ENCODE measurements at regions not wholly inside any gene's neighbourhood (a gene's known extent, or its start where the extent isn't known, plus 50 kb on each side); places are given as distances from the start of the nearest gene placed in this dataset.

GRCh38 chr7:68509054-68509453 is 1089.2 kb upstream of the AUTS2 start:
- CTCF ChIA-PET = no interaction called here
- no peak for TF ChIP-seq CTCF (IDR thresholded peaks at IDR 0.05; ENCODE audit: control extremely low read depth, extremely low read depth, low read depth, missing control alignments)
- POLR2A ChIA-PET = no interaction called here
- no peak for DNase-seq (ENCODE audit: extremely low spot score)

- no peak for DNase-seq (ENCODE audit: extremely low spot score)
- ChIA-PET POLR2A (no interaction called here), CTCF (no interaction called here)
- no peak for TF ChIP-seq CTCF (IDR thresholded peaks at IDR 0.05; ENCODE audit: control extremely low read depth, extremely low read depth, low read depth, missing control alignments)
Measured at GRCh38 chr7:68509603-68510002, 1088.7 kb upstream of the AUTS2 start.

- no peak for TF ChIP-seq CTCF (IDR thresholded peaks at IDR 0.05; ENCODE audit: control extremely low read depth, extremely low read depth, low read depth, missing control alignments)
Measured at GRCh38 chr7:68511281-68511680, 1087.0 kb upstream of the AUTS2 start.

GRCh38 chr7:68512466-68512865 is 1085.8 kb upstream of the AUTS2 start:
- ChIA-PET POLR2A (no interaction called here), CTCF (interaction anchor here (1.5 kb wide), 1 partner anchor 16 kb away, joined by 4 read pairs; no protein-coding TSS in a partner anchor)
- no peak for TF ChIP-seq CTCF (IDR thresholded peaks at IDR 0.05; ENCODE audit: control extremely low read depth, extremely low read depth, low read depth, missing control alignments)
- no peak for DNase-seq (ENCODE audit: extremely low spot score)

More at GRCh38 chr7:68511281-68511680, 1087.0 kb upstream of the AUTS2 start:
- POLR2A ChIA-PET = no interaction called here
- CTCF ChIA-PET = no interaction called here
- DNase-seq (ENCODE audit: extremely low spot score) = no peak

- no peak for TF ChIP-seq CTCF (IDR thresholded peaks at IDR 0.05; ENCODE audit: control extremely low read depth, extremely low read depth, low read depth, missing control alignments)
- ChIA-PET CTCF (interaction anchor here (0.6 kb wide), 1 partner anchor 1184 kb away, joined by 3 read pairs; no protein-coding TSS in a partner anchor), POLR2A (no interaction called here)
- no peak for DNase-seq (ENCODE audit: extremely low spot score)
Measured at GRCh38 chr7:68518060-68518459, 1080.2 kb upstream of the AUTS2 start.

- CTCF ChIA-PET = no interaction called here
- POLR2A ChIA-PET = no interaction called here
- TF ChIP-seq CTCF (IDR thresholded peaks at IDR 0.05; ENCODE audit: control extremely low read depth, extremely low read depth, low read depth, missing control alignments) = no peak
- DNase-seq (ENCODE audit: extremely low spot score) = no peak
Measured at GRCh38 chr7:68524126-68524525, 1074.1 kb upstream of the AUTS2 start.

GRCh38 chr7:68529221-68529620 is 1069.1 kb upstream of the AUTS2 start:
- POLR2A ChIA-PET = no interaction called here
- no peak for TF ChIP-seq CTCF (IDR thresholded peaks at IDR 0.05; ENCODE audit: control extremely low read depth, extremely low read depth, low read depth, missing control alignments)
- no peak for DNase-seq (ENCODE audit: extremely low spot score)
- CTCF ChIA-PET = no interaction called here
